Limb (tissue), 2 donors: ENCODE measurements at regions not wholly inside any gene's neighbourhood (a gene's known extent, or its start where the extent isn't known, plus 50 kb on each side); places are given as distances from the start of the nearest gene placed in this dataset.

Source experiments
- DNase-seq, 2 donors: peaks; one replicate each; pipeline ENCODE4 v3.0.0-alpha.2; 2016; ENCODE audit errors: extremely low spot score in 2 of 2

GRCh38 chr10:88023676-88024075, 160.3 kb downstream of the PTEN start:
- DNase-seq = no peak

- no peak for DNase-seq
Measured at GRCh38 chr10:88026031-88026430, 162.6 kb downstream of the PTEN start.

- no peak for DNase-seq
Measured at GRCh38 chr10:88027570-88027969, 164.1 kb downstream of the PTEN start.

GRCh38 chr10:88028072-88028471, 164.6 kb downstream of the PTEN start:
- DNase-seq = no peak

- no peak for DNase-seq
Measured at GRCh38 chr10:88028654-88029053, 165.2 kb downstream of the PTEN start.

- no peak for DNase-seq
Measured at GRCh38 chr10:88032566-88032965, 169.1 kb downstream of the PTEN start.

- DNase-seq = no peak
Measured at GRCh38 chr10:88033385-88033784, 170.0 kb downstream of the PTEN start.

GRCh38 chr10:88033793-88034192, 170.4 kb downstream of the PTEN start:
- no peak for DNase-seq

- DNase-seq = no peak
Measured at GRCh38 chr10:88036126-88036525, 172.7 kb downstream of the PTEN start.

- DNase-seq = no peak
Measured at GRCh38 chr10:88037623-88038022, 174.2 kb downstream of the PTEN start.

- no peak for DNase-seq
Measured at GRCh38 chr10:88038268-88038667, 174.8 kb downstream of the PTEN start.

GRCh38 chr10:88039496-88040200, 176.2 kb downstream of the PTEN start:
- DNase-seq = no peak

- no peak for DNase-seq
Measured at GRCh38 chr10:88041243-88042159, 178.1 kb downstream of the PTEN start.

- peak in 1 of 2 donors; percentile 34 for DNase-seq
Measured at GRCh38 chr10:88042160-88043100, 179.0 kb downstream of the PTEN start.

- no peak for DNase-seq
Measured at GRCh38 chr10:88045096-88045495, 181.7 kb downstream of the PTEN start.

- no peak for DNase-seq
Measured at GRCh38 chr10:88045656-88046415, 182.4 kb downstream of the PTEN start.

GRCh38 chr10:88047579-88047978, 184.2 kb downstream of the PTEN start:
- no peak for DNase-seq

- no peak for DNase-seq
Measured at GRCh38 chr10:88048312-88048711, 184.9 kb downstream of the PTEN start.

GRCh38 chr10:88049204-88049603, 185.8 kb downstream of the PTEN start:
- no peak for DNase-seq

GRCh38 chr10:88057720-88058119, 194.3 kb downstream of the PTEN start:
- no peak for DNase-seq

- DNase-seq = no peak
Measured at GRCh38 chr10:88058750-88059149, 195.3 kb downstream of the PTEN start.
